Ishikawa (cell line): ENCODE measurements at regions not wholly inside any gene's neighbourhood (a gene's known extent, or its start where the extent isn't known, plus 50 kb on each side); places are given as distances from the start of the nearest gene placed in this dataset.

Experiments
- CEBPB ChIP-seq: IDR thresholded peaks from 2 replicates; pipeline ENCODE4 v1.6.1; 2012
- CREB1 ChIP-seq: IDR thresholded peaks from 2 replicates; pipeline ENCODE4 v1.6.1; 2012; ENCODE audit warnings: low read depth
- EGR1 ChIP-seq: IDR thresholded peaks from 2 replicates; pipeline ENCODE4 v1.6.1; 2012
- EP300 ChIP-seq: IDR thresholded peaks from 2 replicates; pipeline ENCODE4 v1.6.1; 2012; ENCODE audit warnings: borderline replicate concordance
- FOXM1 ChIP-seq: IDR thresholded peaks from 2 replicates; pipeline ENCODE4 v1.6.1; 2012; ENCODE audit warnings: low read depth, borderline replicate concordance
- NFIC ChIP-seq: IDR thresholded peaks from 2 replicates; pipeline ENCODE4 v1.6.1; 2012
- RAD21 ChIP-seq: IDR thresholded peaks from 2 replicates; pipeline ENCODE4 v1.6.1; 2012; ENCODE audit warnings: low read depth
- REST ChIP-seq: IDR thresholded peaks from 2 replicates; pipeline ENCODE4 v1.6.1; 2012; ENCODE audit warnings: low read depth, mild to moderate bottlenecking
- TAF1 ChIP-seq: IDR thresholded peaks from 2 replicates; pipeline ENCODE4 v1.6.1; 2012; ENCODE audit warnings: low read depth, mild to moderate bottlenecking
- TCF12 ChIP-seq: IDR thresholded peaks from 2 replicates; pipeline ENCODE4 v1.6.1; 2012; ENCODE audit warnings: low read depth
- TEAD4 ChIP-seq: IDR thresholded peaks from 2 replicates; pipeline ENCODE4 v1.6.1; 2012
- YY1 ChIP-seq: IDR thresholded peaks from 2 replicates; pipeline ENCODE4 v1.6.1; 2012; ENCODE audit warnings: low read depth
- ZBTB7A ChIP-seq: IDR thresholded peaks from 2 replicates; pipeline ENCODE4 v1.6.1; 2012; ENCODE audit warnings: low read depth
- TF ChIP-seq, protein P1 (sequence below): IDR thresholded peaks from 2 replicates; pipeline ENCODE4 v1.6.1; 2012
- TF ChIP-seq, protein P2 (sequence below): IDR thresholded peaks from 2 replicates; pipeline ENCODE4 v1.6.1; 2012

DNA sequence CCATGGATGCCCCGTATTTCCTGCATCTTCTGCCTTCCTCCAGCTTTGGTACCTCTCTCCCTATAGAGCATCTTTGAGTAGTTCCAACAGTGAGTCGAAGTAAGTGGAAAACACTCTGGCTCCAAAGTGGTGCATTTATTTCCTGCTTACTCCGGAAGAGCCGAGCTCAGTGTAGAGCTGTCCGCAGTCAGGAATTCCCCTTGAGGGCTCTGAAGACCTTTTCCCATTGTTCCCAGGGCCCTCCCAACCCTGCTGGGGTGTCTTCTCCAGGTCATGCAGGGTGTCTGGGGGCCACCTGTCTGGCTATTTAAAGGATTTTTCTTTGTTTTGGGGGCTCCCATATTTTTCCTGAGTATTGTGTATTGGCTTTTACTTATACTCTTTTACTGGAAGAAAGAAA lies 118.6 kb upstream of the MXRA5 start:
- no peak for TF ChIP-seq TCF12

DNA sequence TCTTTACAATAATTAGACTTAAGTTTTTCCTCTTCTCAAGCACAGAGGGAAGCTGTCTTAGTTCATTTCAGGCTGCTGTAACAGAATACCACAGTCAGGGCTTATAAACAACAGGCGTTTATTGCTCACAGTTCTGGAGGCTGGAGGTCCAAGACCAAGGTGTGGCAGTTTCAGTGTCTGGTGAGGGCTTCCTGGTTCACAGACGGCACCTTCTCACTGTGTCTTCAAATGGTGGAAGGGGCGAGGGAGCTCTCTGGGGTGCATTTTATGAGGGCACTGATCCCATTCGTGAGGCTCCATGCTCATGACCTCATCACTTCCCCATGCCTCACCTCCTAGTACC lies 115.7 kb upstream of the MXRA5 start:
- TF ChIP-seq TEAD4 = no peak
- no peak for TF ChIP-seq RAD21
- TF ChIP-seq EP300 = no peak
- no peak for TF ChIP-seq YY1

DNA sequence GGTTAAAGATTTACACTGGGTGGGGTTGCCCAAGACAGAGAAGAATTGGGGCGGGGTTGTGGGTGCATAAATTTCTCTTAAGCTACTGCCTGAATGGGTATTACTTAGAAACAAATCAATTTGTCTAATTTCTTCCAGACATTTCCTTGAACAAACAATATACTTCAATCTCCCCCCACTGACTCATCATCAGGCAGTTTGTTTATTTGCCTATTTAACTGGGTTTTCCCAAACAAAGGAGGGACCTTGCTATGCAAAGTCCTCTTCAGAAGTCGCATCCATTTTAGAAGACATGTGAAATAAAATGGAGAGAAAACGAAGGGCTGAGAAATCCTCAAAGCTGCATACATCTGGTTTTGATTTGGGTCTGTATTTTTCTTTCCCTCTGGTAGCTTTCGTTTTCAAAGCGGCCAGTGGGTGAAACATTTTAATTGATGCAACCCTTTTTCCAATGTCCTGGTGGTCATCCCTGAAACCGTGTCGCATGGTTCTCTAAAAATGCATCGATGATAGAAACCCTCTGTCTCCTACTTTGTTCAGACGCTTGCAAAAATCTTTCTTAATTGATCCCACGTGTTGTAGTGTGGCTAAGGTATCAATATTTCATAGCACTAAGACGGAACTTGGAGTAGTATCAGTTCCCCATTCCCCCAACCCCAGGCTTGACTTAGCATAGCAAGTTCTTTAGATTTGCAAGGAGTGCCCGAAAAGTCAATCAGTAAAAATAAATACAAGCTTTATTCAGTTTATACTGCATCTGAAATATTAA lies 115.1 kb upstream of the MXRA5 start:
- TF ChIP-seq FOXM1 (no peak), YY1 (no peak), RAD21 (no peak), REST (no peak), ZBTB7A (no peak), TCF12 (no peak), CEBPB (no peak), CREB1 (no peak), EP300 (no peak), TEAD4 (no peak), NFIC (no peak), EGR1 (no peak)
- TF ChIP-seq, protein P1, sequence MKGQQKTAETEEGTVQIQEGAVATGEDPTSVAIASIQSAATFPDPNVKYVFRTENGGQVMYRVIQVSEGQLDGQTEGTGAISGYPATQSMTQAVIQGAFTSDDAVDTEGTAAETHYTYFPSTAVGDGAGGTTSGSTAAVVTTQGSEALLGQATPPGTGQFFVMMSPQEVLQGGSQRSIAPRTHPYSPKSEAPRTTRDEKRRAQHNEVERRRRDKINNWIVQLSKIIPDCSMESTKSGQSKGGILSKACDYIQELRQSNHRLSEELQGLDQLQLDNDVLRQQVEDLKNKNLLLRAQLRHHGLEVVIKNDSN = no peak
- TF ChIP-seq, protein P2, sequence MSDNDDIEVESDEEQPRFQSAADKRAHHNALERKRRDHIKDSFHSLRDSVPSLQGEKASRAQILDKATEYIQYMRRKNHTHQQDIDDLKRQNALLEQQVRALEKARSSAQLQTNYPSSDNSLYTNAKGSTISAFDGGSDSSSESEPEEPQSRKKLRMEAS = no peak

DNA sequence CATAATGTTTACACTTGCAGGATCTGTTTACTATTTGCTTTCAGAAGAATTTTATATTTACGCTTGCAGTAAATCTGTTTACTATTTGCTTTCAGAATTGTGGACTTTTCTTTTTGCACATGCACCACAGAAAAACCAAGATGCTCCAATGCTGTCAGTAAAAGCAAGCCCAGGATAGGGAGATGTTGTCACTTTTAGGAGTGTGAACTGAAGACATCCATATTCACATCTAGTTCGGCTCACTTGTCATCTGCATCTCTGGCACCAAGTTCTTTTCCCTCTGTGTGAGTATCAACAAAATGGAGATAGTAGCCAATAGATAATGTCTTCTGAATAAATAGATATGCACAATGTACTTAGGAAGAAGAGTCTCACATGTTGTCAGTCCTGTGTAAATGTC lies 109.3 kb upstream of the MXRA5 start:
- TF ChIP-seq YY1 (no peak), TCF12 (no peak), EP300 (no peak), CREB1 (no peak), TAF1 (no peak), CEBPB (no peak), REST (no peak), RAD21 (no peak), EGR1 (no peak), TEAD4 (no peak), ZBTB7A (no peak), NFIC (no peak), FOXM1 (no peak)
- TF ChIP-seq, protein P2 = no peak
- TF ChIP-seq, protein P1 = no peak

DNA sequence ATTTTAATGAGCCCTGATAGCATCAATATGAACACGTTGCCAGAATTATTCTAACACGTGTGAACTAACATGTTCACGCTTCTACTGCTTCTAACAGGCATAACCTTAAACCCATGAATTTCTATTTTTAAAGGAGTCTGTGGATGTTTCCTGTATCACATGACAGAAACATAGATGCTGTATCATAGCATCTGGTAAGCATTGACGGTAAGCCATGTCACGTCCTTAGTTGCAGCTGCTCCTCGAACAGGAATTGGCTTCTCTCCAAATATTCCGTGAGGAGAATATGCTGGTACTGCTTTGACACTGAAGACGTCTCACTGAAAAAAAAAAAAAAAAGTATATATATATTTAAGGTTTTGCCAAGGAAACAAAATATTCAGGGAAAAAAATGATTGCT lies 105.1 kb upstream of the MXRA5 start:
- TF ChIP-seq CEBPB (no peak), FOXM1 (no peak)

GRCh38 chrX:3450881-3451570 lies 104.6 kb upstream of the MXRA5 start:
- TF ChIP-seq TCF12 (no peak), EGR1 (no peak), REST (no peak), CEBPB (no peak), CREB1 (no peak), RAD21 (no peak), YY1 (no peak), TEAD4 (no peak), ZBTB7A (no peak), TAF1 (no peak), NFIC (no peak), FOXM1 (no peak), EP300 (no peak)
- TF ChIP-seq, protein P2 = no peak
- TF ChIP-seq, protein P1 = no peak
